Breast epithelium (tissue), 3 donors: ENCODE measurements at regions not wholly inside any gene's neighbourhood (a gene's known extent, or its start where the extent isn't known, plus 50 kb on each side); places are given as distances from the start of the nearest gene placed in this dataset.
A peak's percentile ranks its signal among the peaks of the same experiment; 100 is the strongest.

ENCODE experiments used
- CTCF ChIP-seq, 3 donors: fragments of 450-650 bp; IDR thresholded peaks; one replicate each; pipeline ENCODE4 v1.5.1; 2016 to 2017; ENCODE audit warnings: antibody characterized with exemption in 3 of 3, mild to moderate bottlenecking in 3 of 3, moderate library complexity in 3 of 3
- POLR2AphosphoS5 ChIP-seq, 3 donors: sonication (generic); formaldehyde crosslinking; IDR thresholded peaks; one replicate each; pipeline ENCODE4 v1.6.1; 2017; ENCODE audit warnings: antibody characterized with exemption in 3 of 3

GRCh38 chr2:240320204-240320993, 115.1 kb upstream of the GPC1 start:
- TF ChIP-seq CTCF (IDR thresholded peaks at IDR 0.05) (no peak), POLR2AphosphoS5 (IDR thresholded peaks at IDR 0.05) (peak in 1 of 3 donors; percentile 7)
